ENCODE measurements at regions not wholly inside any gene's neighbourhood (a gene's known extent, or its start where the extent isn't known, plus 50 kb on each side); places are given as distances from the start of the nearest gene placed in this dataset.
"Not testable (repeated sequence)": the region's sequence is repeated elsewhere in the genome, so short reads cannot be mapped to it uniquely, and the experiment has no call there.

DNA sequence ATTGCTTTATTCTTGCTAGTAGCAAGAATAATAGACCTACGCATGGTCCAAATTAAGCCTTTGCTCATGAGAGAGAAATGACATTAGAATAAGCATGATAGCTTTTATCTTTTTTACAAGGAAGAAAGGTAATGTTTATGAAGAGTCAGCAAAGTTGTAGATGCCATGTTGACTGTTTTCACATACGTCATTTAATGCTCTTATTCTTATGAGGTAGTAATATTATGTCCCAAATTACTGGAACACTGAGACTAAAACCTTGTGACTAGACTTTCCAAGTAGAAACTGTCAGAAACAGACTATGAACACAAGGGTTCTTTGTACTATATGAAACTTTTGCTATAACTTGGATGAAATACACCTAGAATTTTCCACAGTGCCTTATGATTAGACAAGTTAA, 552.8 kb upstream of the SLC8A1 start:
- Histone ChIP-seq H3K4me3 (ENCODE audit: low read length in 2 of 2) (no peak overlapping the region), H3K9ac (ENCODE audit: low read depth in 1 of 2, low read length in 2 of 2) (no peak overlapping the region), H3K27me3 (ENCODE audit: control insufficient read depth in 2 of 2, insufficient read depth in 2 of 2, low read length in 2 of 2) (no peaks in the 10 kb centered on the region), H3K4me1 (ENCODE audit: control insufficient read depth in 2 of 2, insufficient read depth in 2 of 2, low read length in 2 of 2) (no peaks in the 10 kb centered on the region), H3K9me3 (ENCODE audit: control insufficient read depth in 2 of 2, low read length in 2 of 2) (peaks cover 0 to 3% of the 10 kb centered on the region in 2 donors), H3K36me3 (ENCODE audit: control insufficient read depth in 2 of 2, insufficient read depth in 2 of 2, low read length in 2 of 2) (no peaks in the 10 kb centered on the region), H3K27ac (ENCODE audit: low read depth in 2 of 2, low read length in 2 of 2) (no peak overlapping the region)

DNA sequence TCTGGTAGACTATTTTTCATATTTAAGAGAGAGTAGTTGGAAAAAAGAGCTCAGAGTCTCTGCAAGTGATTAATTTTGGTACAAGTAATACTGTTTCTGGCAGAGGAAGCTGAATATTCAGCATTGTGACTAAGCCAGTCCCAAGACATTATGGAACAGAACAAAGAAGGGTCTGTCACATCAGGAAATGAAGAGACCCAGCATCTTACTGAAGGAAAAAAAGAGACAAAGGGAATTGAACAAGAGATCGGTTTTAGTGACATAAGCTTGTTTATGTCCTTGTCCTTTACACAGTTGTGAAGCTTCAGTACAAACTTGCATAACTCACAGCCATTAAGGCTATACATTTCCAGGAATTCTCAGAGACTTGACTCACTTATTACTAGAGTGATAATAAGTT, 568.5 kb upstream of the SLC8A1 start:
- peaks cover 0 to 3% of the 10 kb centered on the region in 2 donors for H3K9me3 ChIP-seq (ENCODE audit: control insufficient read depth in 2 of 2, low read length in 2 of 2)
- no peak overlapping the region for H3K4me3 ChIP-seq (ENCODE audit: low read length in 2 of 2)
- H3K9ac ChIP-seq (ENCODE audit: low read depth in 1 of 2, low read length in 2 of 2) = no peak overlapping the region
- no peaks in the 10 kb centered on the region for H3K27me3 ChIP-seq (ENCODE audit: control insufficient read depth in 2 of 2, insufficient read depth in 2 of 2, low read length in 2 of 2)
- H3K27ac ChIP-seq (ENCODE audit: low read depth in 2 of 2, low read length in 2 of 2) = no peak overlapping the region
- H3K4me1 ChIP-seq (ENCODE audit: control insufficient read depth in 2 of 2, insufficient read depth in 2 of 2, low read length in 2 of 2) = no peaks in the 10 kb centered on the region
- no peaks in the 10 kb centered on the region for H3K36me3 ChIP-seq (ENCODE audit: control insufficient read depth in 2 of 2, insufficient read depth in 2 of 2, low read length in 2 of 2)

DNA sequence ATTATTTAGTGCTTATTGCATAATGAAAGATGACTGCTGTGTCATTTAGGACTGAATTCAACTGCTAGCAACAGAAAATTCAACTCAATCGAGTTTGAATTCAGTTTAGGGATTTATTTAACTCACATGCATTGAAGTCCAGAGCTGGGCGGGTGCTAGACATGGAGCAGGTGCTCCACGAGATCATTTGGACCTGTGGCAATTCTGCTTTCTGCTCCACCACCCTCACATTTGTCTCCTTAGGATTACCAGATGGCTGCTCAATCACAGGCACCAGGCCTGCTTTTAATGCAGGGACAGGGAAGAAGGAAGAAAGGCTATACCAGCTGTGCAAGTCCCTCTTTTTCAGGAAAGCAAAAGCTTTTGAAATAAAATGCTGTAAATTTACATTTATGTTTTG, 572.9 kb upstream of the SLC8A1 start:
- Histone ChIP-seq H3K27ac (ENCODE audit: low read depth in 2 of 2, low read length in 2 of 2) (no peak overlapping the region), H3K9ac (ENCODE audit: low read depth in 1 of 2, low read length in 2 of 2) (no peak overlapping the region), H3K4me3 (ENCODE audit: low read length in 2 of 2) (no peak overlapping the region), H3K9me3 (ENCODE audit: control insufficient read depth in 2 of 2, low read length in 2 of 2) (peaks cover 0 to 3% of the 10 kb centered on the region in 2 donors), H3K27me3 (ENCODE audit: control insufficient read depth in 2 of 2, insufficient read depth in 2 of 2, low read length in 2 of 2) (no peaks in the 10 kb centered on the region), H3K4me1 (ENCODE audit: control insufficient read depth in 2 of 2, insufficient read depth in 2 of 2, low read length in 2 of 2) (no peaks in the 10 kb centered on the region), H3K36me3 (ENCODE audit: control insufficient read depth in 2 of 2, insufficient read depth in 2 of 2, low read length in 2 of 2) (no peaks in the 10 kb centered on the region)

DNA sequence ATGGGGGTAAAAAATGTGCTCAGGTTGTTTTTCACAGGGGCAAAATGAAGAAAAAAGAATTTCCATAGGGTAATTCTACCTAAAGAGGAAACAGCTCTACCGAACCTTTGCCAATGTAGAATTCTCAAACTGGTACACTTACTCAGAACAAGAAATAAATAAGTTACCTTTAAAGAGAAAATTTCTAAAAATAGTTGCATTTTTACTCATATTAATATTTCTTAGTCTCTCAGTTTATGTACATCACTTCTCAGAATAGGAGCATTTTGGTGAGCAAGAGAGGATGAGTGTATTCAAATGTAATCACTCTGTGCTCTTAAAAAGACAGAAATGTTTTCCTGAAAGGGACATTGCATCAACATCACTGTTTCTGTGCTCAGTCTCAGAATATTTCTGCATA, 574.7 kb upstream of the SLC8A1 start:
- no peak overlapping the region for H3K4me3 ChIP-seq (ENCODE audit: low read length in 2 of 2)
- H3K4me1 ChIP-seq (ENCODE audit: control insufficient read depth in 2 of 2, insufficient read depth in 2 of 2, low read length in 2 of 2) = no peaks in the 10 kb centered on the region
- no peak overlapping the region for H3K9ac ChIP-seq (ENCODE audit: low read depth in 1 of 2, low read length in 2 of 2)
- H3K9me3 ChIP-seq (ENCODE audit: control insufficient read depth in 2 of 2, low read length in 2 of 2) = peaks cover 0 to 3% of the 10 kb centered on the region in 2 donors
- H3K27ac ChIP-seq (ENCODE audit: low read depth in 2 of 2, low read length in 2 of 2) = no peak overlapping the region
- H3K27me3 ChIP-seq (ENCODE audit: control insufficient read depth in 2 of 2, insufficient read depth in 2 of 2, low read length in 2 of 2) = no peaks in the 10 kb centered on the region
- no peaks in the 10 kb centered on the region for H3K36me3 ChIP-seq (ENCODE audit: control insufficient read depth in 2 of 2, insufficient read depth in 2 of 2, low read length in 2 of 2)

DNA sequence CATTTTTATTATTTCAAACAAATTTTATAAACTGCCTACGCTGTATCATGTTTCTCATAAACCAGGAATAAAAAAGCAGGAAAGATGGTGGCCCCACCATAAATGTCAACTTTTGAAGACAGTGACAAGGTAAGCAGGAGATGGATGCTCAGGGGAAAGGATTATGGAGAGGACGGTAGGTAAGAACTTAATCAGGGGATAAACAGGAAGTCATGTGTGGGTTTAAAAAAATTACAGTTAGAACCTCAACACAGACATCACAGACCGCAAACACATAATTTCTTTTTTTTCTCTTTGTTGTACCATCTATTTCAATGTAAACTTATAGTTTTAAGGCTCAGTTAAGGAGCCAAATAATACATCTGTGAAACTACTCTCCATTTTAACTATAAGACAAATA, 575.2 kb upstream of the SLC8A1 start:
- H3K27ac ChIP-seq (ENCODE audit: low read depth in 2 of 2, low read length in 2 of 2) = no peak overlapping the region
- H3K4me3 ChIP-seq (ENCODE audit: low read length in 2 of 2) = no peak overlapping the region
- no peaks in the 10 kb centered on the region for H3K36me3 ChIP-seq (ENCODE audit: control insufficient read depth in 2 of 2, insufficient read depth in 2 of 2, low read length in 2 of 2)
- peaks cover 0 to 3% of the 10 kb centered on the region in 2 donors for H3K9me3 ChIP-seq (ENCODE audit: control insufficient read depth in 2 of 2, low read length in 2 of 2)
- H3K9ac ChIP-seq (ENCODE audit: low read depth in 1 of 2, low read length in 2 of 2) = no peak overlapping the region
- H3K4me1 ChIP-seq (ENCODE audit: control insufficient read depth in 2 of 2, insufficient read depth in 2 of 2, low read length in 2 of 2) = no peaks in the 10 kb centered on the region
- H3K27me3 ChIP-seq (ENCODE audit: control insufficient read depth in 2 of 2, insufficient read depth in 2 of 2, low read length in 2 of 2) = no peaks in the 10 kb centered on the region

DNA sequence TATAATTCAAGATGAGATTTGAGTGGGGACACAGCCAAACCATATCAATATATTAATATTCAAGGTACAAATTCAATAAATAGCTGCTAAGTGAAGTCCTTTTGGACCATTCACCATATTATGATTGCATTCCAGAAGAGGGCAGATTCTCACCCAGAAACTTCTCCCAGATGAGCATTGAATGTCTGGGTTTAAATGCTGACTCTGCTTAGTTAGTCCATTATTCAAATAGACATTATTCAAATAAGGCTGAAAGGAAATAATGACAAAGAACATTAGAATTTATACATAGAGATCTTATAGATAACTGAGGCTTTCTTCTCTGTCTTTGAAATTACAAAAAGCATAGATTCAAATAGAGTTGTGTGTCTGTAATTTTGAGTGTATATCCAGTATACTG, 579.4 kb upstream of the SLC8A1 start:
- no peaks in the 10 kb centered on the region for H3K4me1 ChIP-seq (ENCODE audit: control insufficient read depth in 2 of 2, insufficient read depth in 2 of 2, low read length in 2 of 2)
- no peak overlapping the region for H3K27ac ChIP-seq (ENCODE audit: low read depth in 2 of 2, low read length in 2 of 2)
- H3K27me3 ChIP-seq (ENCODE audit: control insufficient read depth in 2 of 2, insufficient read depth in 2 of 2, low read length in 2 of 2) = no peaks in the 10 kb centered on the region
- H3K4me3 ChIP-seq (ENCODE audit: low read length in 2 of 2) = no peak overlapping the region
- H3K36me3 ChIP-seq (ENCODE audit: control insufficient read depth in 2 of 2, insufficient read depth in 2 of 2, low read length in 2 of 2) = no peaks in the 10 kb centered on the region
- H3K9me3 ChIP-seq (ENCODE audit: control insufficient read depth in 2 of 2, low read length in 2 of 2) = no peaks in the 10 kb centered on the region
- no peak overlapping the region for H3K9ac ChIP-seq (ENCODE audit: low read depth in 1 of 2, low read length in 2 of 2)

DNA sequence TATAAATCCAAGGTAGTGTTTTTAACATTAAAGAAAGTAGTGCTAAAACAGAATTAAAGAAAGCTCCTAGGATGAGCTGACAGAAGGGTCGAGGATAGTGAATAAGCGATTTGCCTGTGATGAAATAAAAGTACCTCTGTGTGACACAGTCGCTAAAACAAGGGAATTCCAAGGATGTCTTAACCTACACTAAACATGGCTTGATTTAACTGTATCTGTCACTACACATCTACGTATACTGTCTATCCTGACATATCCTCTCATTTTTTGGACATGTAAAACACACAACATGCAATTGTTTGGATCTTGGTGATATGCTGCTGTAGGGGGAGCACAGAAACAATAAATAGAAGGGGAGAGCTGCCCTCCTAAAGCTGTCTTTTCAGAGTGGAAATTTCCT, 580.8 kb upstream of the SLC8A1 start:
- no peaks in the 10 kb centered on the region for H3K4me1 ChIP-seq (ENCODE audit: control insufficient read depth in 2 of 2, insufficient read depth in 2 of 2, low read length in 2 of 2)
- H3K9ac ChIP-seq (ENCODE audit: low read depth in 1 of 2, low read length in 2 of 2) = no peak overlapping the region
- H3K27me3 ChIP-seq (ENCODE audit: control insufficient read depth in 2 of 2, insufficient read depth in 2 of 2, low read length in 2 of 2) = no peaks in the 10 kb centered on the region
- no peak overlapping the region for H3K27ac ChIP-seq (ENCODE audit: low read depth in 2 of 2, low read length in 2 of 2)
- H3K36me3 ChIP-seq (ENCODE audit: control insufficient read depth in 2 of 2, insufficient read depth in 2 of 2, low read length in 2 of 2) = no peaks in the 10 kb centered on the region
- H3K9me3 ChIP-seq (ENCODE audit: control insufficient read depth in 2 of 2, low read length in 2 of 2) = no peaks in the 10 kb centered on the region
- H3K4me3 ChIP-seq (ENCODE audit: low read length in 2 of 2) = no peak overlapping the region

DNA sequence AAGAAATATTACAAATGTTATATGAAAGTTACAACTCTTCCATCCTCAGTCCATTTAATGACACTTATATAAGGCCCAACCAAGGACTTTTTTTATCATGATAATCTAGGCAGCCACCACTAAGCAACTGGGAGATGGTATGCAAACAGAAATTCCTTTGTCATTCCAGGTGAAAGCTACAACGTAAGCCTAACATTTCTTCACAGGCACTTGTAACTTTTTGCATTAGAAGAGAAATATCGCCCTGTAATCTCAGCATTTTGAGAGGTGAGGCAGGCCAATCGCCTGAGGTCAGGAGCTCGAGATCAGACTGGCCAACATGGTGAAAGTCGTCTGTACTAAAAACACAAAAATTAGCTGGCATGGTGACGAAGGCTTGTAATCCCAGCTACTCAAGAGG, 581.2 kb upstream of the SLC8A1 start:
- no peak overlapping the region for H3K27ac ChIP-seq (ENCODE audit: low read depth in 2 of 2, low read length in 2 of 2)
- H3K4me3 ChIP-seq (ENCODE audit: low read length in 2 of 2) = no peak overlapping the region
- H3K4me1 ChIP-seq (ENCODE audit: control insufficient read depth in 2 of 2, insufficient read depth in 2 of 2, low read length in 2 of 2) = no peaks in the 10 kb centered on the region
- H3K36me3 ChIP-seq (ENCODE audit: control insufficient read depth in 2 of 2, insufficient read depth in 2 of 2, low read length in 2 of 2) = no peaks in the 10 kb centered on the region
- no peaks in the 10 kb centered on the region for H3K9me3 ChIP-seq (ENCODE audit: control insufficient read depth in 2 of 2, low read length in 2 of 2)
- H3K9ac ChIP-seq (ENCODE audit: low read depth in 1 of 2, low read length in 2 of 2) = no peak overlapping the region
- no peaks in the 10 kb centered on the region for H3K27me3 ChIP-seq (ENCODE audit: control insufficient read depth in 2 of 2, insufficient read depth in 2 of 2, low read length in 2 of 2)

DNA sequence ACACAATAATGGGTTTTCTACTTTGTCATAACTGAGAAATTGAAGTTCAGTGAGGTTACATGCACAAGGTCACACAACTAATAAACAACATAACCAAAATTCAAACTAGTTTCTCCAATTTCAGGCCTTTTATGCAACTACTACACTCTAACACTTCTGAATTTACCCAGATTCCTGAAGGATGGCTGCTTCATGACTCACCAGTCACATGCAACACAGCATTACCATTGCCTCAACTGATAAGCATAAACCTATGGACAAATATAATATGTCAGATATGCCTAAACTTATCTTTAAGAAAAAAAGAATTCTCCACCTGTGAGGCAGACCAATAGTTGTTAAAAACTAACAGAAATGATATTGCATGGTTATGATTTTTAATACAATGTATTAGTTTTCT, 586.5 kb upstream of the SLC8A1 start:
- H3K4me3 ChIP-seq (ENCODE audit: low read length in 2 of 2) = no peak overlapping the region
- H3K9ac ChIP-seq (ENCODE audit: low read depth in 1 of 2, low read length in 2 of 2) = no peak overlapping the region
- no peaks in the 10 kb centered on the region for H3K4me1 ChIP-seq (ENCODE audit: control insufficient read depth in 2 of 2, insufficient read depth in 2 of 2, low read length in 2 of 2)

DNA sequence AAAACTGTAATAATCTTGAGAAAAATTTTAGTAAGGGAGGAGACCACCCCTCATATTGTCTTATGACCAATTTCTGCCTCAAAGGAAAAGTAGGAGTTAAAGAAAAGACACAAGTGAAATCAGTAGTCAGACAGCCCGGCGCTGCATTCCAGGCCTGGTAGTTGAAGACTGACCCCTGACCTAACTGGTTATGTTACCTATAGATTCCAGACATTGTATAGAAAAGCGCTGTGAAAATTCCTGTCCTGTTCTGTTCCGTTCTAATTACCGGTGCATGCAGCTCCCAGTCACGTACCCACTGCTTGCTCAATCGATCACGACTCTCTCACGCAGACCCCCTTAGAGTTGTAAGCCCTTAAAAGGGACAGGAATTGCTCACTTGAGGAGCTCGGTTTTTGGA, 587.9 kb upstream of the SLC8A1 start:
- not testable (repeated sequence) for H3K27ac ChIP-seq (ENCODE audit: low read depth in 2 of 2, low read length in 2 of 2); H3K36me3 ChIP-seq (ENCODE audit: control insufficient read depth in 2 of 2, insufficient read depth in 2 of 2, low read length in 2 of 2); H3K9ac ChIP-seq (ENCODE audit: low read depth in 1 of 2, low read length in 2 of 2); H3K4me1 ChIP-seq (ENCODE audit: control insufficient read depth in 2 of 2, insufficient read depth in 2 of 2, low read length in 2 of 2); H3K9me3 ChIP-seq (ENCODE audit: control insufficient read depth in 2 of 2, low read length in 2 of 2); H3K4me3 ChIP-seq (ENCODE audit: low read length in 2 of 2); H3K27me3 ChIP-seq (ENCODE audit: control insufficient read depth in 2 of 2, insufficient read depth in 2 of 2, low read length in 2 of 2)

More for the DNA sequence above, 586.5 kb upstream of the SLC8A1 start:
- no peaks in the 10 kb centered on the region for H3K27me3 ChIP-seq (ENCODE audit: control insufficient read depth in 2 of 2, insufficient read depth in 2 of 2, low read length in 2 of 2)
- H3K27ac ChIP-seq (ENCODE audit: low read depth in 2 of 2, low read length in 2 of 2) = no peak overlapping the region
- no peaks in the 10 kb centered on the region for H3K36me3 ChIP-seq (ENCODE audit: control insufficient read depth in 2 of 2, insufficient read depth in 2 of 2, low read length in 2 of 2)
- H3K9me3 ChIP-seq (ENCODE audit: control insufficient read depth in 2 of 2, low read length in 2 of 2) = no peaks in the 10 kb centered on the region

All from mucosa of rectum (tissue), 2 donors.